ENCODE measurements at regions not wholly inside any gene's neighbourhood (a gene's known extent, or its start where the extent isn't known, plus 50 kb on each side); places are given as distances from the start of the nearest gene placed in this dataset.

GRCh38 chr5:77909237-77909636 is 133.1 kb upstream of the TBCA start:
- Mint-ChIP-seq H3K4me3 (no peak overlapping the region), H3K36me3 (no peaks in the 10 kb centered on the region), H3K27ac (no peak overlapping the region), H3K9me3 (peaks cover 0 to 4% of the 10 kb centered on the region in 2 donors), H3K27me3 (ENCODE audit: low read depth in 2 of 2) (peaks cover 19 to 58% of the 10 kb centered on the region in 2 donors), H3K4me1 (no peaks in the 10 kb centered on the region)
- DNase-seq (no peak), ATAC-seq (no peak)
- TF ChIP-seq CTCF (IDR thresholded peaks at IDR 0.05) = no peak
- Histone ChIP-seq H3K4me3 (ENCODE audit: low read length) (no peak overlapping the region), H3K4me1 (ENCODE audit: control insufficient read depth, insufficient read depth, low read length) (no peaks in the 10 kb centered on the region), H3K27me3 (ENCODE audit: control insufficient read depth, insufficient read depth, low read length) (no peaks in the 10 kb centered on the region), H3K27ac (ENCODE audit: low read length) (no peak overlapping the region), H3K36me3 (ENCODE audit: control insufficient read depth, insufficient read depth, low read length) (no peaks in the 10 kb centered on the region), H3K9me3 (ENCODE audit: control insufficient read depth, insufficient read depth, low read length) (no peaks in the 10 kb centered on the region)
- intact Hi-C loops (cut with micrococcal nuclease) = no loop called here
- WGBS (ENCODE audit: insufficient coverage) = 100% methylated on average over 2 of the region's 2 CpGs

GRCh38 chr5:77908787-77909186 is 132.6 kb upstream of the TBCA start:
- Mint-ChIP-seq H3K4me3 (no peak overlapping the region), H3K9me3 (peaks cover 0 to 2% of the 10 kb centered on the region in 2 donors), H3K4me1 (no peaks in the 10 kb centered on the region), H3K36me3 (no peaks in the 10 kb centered on the region), H3K27ac (no peak overlapping the region), H3K27me3 (ENCODE audit: low read depth in 2 of 2) (peaks cover 19 to 62% of the 10 kb centered on the region in 2 donors)
- H3K9me3 ChIP-seq (ENCODE audit: control insufficient read depth, insufficient read depth, low read length) = no peaks in the 10 kb centered on the region
- H3K27ac ChIP-seq (ENCODE audit: low read length) = no peak overlapping the region
- WGBS (ENCODE audit: insufficient coverage) = 100% methylated on average over 3 of the region's 3 CpGs
- DNase-seq = no peak
- no peak for ATAC-seq
- no peaks in the 10 kb centered on the region for H3K4me1 ChIP-seq (ENCODE audit: control insufficient read depth, insufficient read depth, low read length)
- H3K4me3 ChIP-seq (ENCODE audit: low read length) = no peak overlapping the region
- H3K36me3 ChIP-seq (ENCODE audit: control insufficient read depth, insufficient read depth, low read length) = no peaks in the 10 kb centered on the region
- no peak for TF ChIP-seq CTCF (IDR thresholded peaks at IDR 0.05)
- H3K27me3 ChIP-seq (ENCODE audit: control insufficient read depth, insufficient read depth, low read length) = no peaks in the 10 kb centered on the region
- intact Hi-C loops (cut with micrococcal nuclease) = no loop called here

GRCh38 chr5:77907786-77908185 is 131.6 kb upstream of the TBCA start:
- Mint-ChIP-seq H3K27me3 (ENCODE audit: low read depth in 2 of 2) (peaks cover 13 to 52% of the 10 kb centered on the region in 2 donors), H3K36me3 (no peaks in the 10 kb centered on the region), H3K27ac (no peak overlapping the region), H3K4me3 (no peak overlapping the region), H3K4me1 (no peaks in the 10 kb centered on the region), H3K9me3 (no peaks in the 10 kb centered on the region)
- H3K9me3 ChIP-seq (ENCODE audit: control insufficient read depth, insufficient read depth, low read length) = no peaks in the 10 kb centered on the region
- TF ChIP-seq CTCF (IDR thresholded peaks at IDR 0.05) = no peak
- DNase-seq (no peak), ATAC-seq (no peak)
- intact Hi-C loops (cut with micrococcal nuclease) = no loop called here
- no peak overlapping the region for H3K4me3 ChIP-seq (ENCODE audit: low read length)
- no peaks in the 10 kb centered on the region for H3K36me3 ChIP-seq (ENCODE audit: control insufficient read depth, insufficient read depth, low read length)
- H3K27me3 ChIP-seq (ENCODE audit: control insufficient read depth, insufficient read depth, low read length) = no peaks in the 10 kb centered on the region
- H3K27ac ChIP-seq (ENCODE audit: low read length) = no peak overlapping the region
- no CpG with 5 or more reads among the region's 2 CpGs for WGBS (ENCODE audit: insufficient coverage)
- H3K4me1 ChIP-seq (ENCODE audit: control insufficient read depth, insufficient read depth, low read length) = no peaks in the 10 kb centered on the region

- Histone ChIP-seq H3K9me3 (ENCODE audit: control insufficient read depth, insufficient read depth, low read length) (no peaks in the 10 kb centered on the region), H3K4me3 (ENCODE audit: low read length) (no peak overlapping the region), H3K36me3 (ENCODE audit: control insufficient read depth, insufficient read depth, low read length) (no peaks in the 10 kb centered on the region), H3K27me3 (ENCODE audit: control insufficient read depth, insufficient read depth, low read length) (no peaks in the 10 kb centered on the region), H3K4me1 (ENCODE audit: control insufficient read depth, insufficient read depth, low read length) (no peaks in the 10 kb centered on the region), H3K27ac (ENCODE audit: low read length) (no peak overlapping the region)
- 93% methylated on average over 6 of the region's 8 CpGs for WGBS (ENCODE audit: insufficient coverage)
- H3K9me3 Mint-ChIP-seq = no peaks in the 10 kb centered on the region
- ATAC-seq (no peak), DNase-seq (no peak)
- H3K27me3 Mint-ChIP-seq (ENCODE audit: low read depth in 2 of 2) = peaks cover 11 to 42% of the 10 kb centered on the region in 2 donors
- no peak overlapping the region for H3K4me3 Mint-ChIP-seq
- no peak overlapping the region for H3K27ac Mint-ChIP-seq
- TF ChIP-seq CTCF (IDR thresholded peaks at IDR 0.05) = no peak
- H3K4me1 Mint-ChIP-seq = no peaks in the 10 kb centered on the region
- intact Hi-C loops (cut with micrococcal nuclease) = no loop called here
- no peaks in the 10 kb centered on the region for H3K36me3 Mint-ChIP-seq
These were observed 130.7 kb upstream of the TBCA start for GRCh38 chr5:77906806-77907205.

Data from natural killer cell (primary cell).